Endothelial cell of umbilical vein (primary cell): ENCODE measurements at regions not wholly inside any gene's neighbourhood (a gene's known extent, or its start where the extent isn't known, plus 50 kb on each side); places are given as distances from the start of the nearest gene placed in this dataset.

ENCODE experiments used
- BruUV-seq: library from RNA; stranded (reverse); fragments of 400-500 nt; replicated peaks from 2 replicates; lab custom pipeline; 2021; lab: Mats Ljungman, UMichigan
- CTCF ChIA-PET: fragments of 300-600, 350-600 bp; sonication (Branson Sonifier 250); formaldehyde crosslinking; loops from one replicate; lab custom pipeline; 2021; ENCODE audit warnings: antibody characterized with exemption, inconsistent platforms; lab: Charles Lee
- POLR2A ChIA-PET: fragments of 300-600, 350-600 bp; sonication (Branson Sonifier 250); formaldehyde crosslinking; loops from one replicate; lab custom pipeline; 2021; ENCODE audit warnings: antibody characterized with exemption, inconsistent platforms; lab: Charles Lee
- DNase-seq: peaks from one replicate; pipeline ENCODE4 v3.0.0-alpha.2; 2011; ENCODE audit warnings: low read depth, low spot score
- FAIRE-seq: peaks from 2 replicates; lab custom pipeline; 2011; peaks lifted over from hg19 to GRCh38; lab: Jason Lieb, UNC
- H2AFZ ChIP-seq: 2 replicates; pipeline ENCODE4 v1.6.0; 2012; ENCODE audit warnings: low read depth, low read length, control low read depth, inconsistent platforms
- H3K27ac ChIP-seq: 2 replicates; pipeline ENCODE4 v1.5.1; 2011; ENCODE audit warnings: low read depth, mild to moderate bottlenecking, control low read depth, low read length, moderate library complexity; ENCODE audit not compliant: insufficient read depth
- H3K27me3 ChIP-seq, 2 experiments: 2 replicates each; pipeline versions ENCODE4 v1.6.0 to v1.6.1; 2011; ENCODE audit warnings: low read length in 2 of 2, mixed read lengths in 1 of 2; ENCODE audit not compliant: control insufficient read depth in 2 of 2, insufficient read depth in 2 of 2
- H3K36me3 ChIP-seq, 2 experiments: 2 replicates in 1 of 2; 3 replicates in 1 of 2; pipeline ENCODE4 v1.5.1; 2011; ENCODE audit warnings: low read length in 2 of 2, mild to moderate bottlenecking in 1 of 2, moderate library complexity in 1 of 2; ENCODE audit not compliant: control insufficient read depth in 2 of 2, insufficient read depth in 2 of 2; ENCODE audit errors: extremely low read depth in 1 of 2
- H3K4me1 ChIP-seq: 3 replicates; pipeline ENCODE4 v1.5.1; 2011; ENCODE audit warnings: mild to moderate bottlenecking, low read length; ENCODE audit not compliant: control insufficient read depth, insufficient read depth; ENCODE audit errors: extremely low read depth
- H3K4me2 ChIP-seq: 2 replicates; pipeline ENCODE4 v1.6.1; 2011; ENCODE audit warnings: low read length, control low read depth, mixed read lengths; ENCODE audit not compliant: insufficient read depth
- H3K4me3 ChIP-seq, 3 experiments: fragments of 200-600 bp in 1 of 3; sonication (generic), shearing (Covaris generic) in 1 of 3; replicated peaks in 1 of 3; 2 replicates each; pipeline ENCODE4 v1.5.1; 2011 to 2016; ENCODE audit warnings: control low read depth in 3 of 3, low read length in 3 of 3, mild to moderate bottlenecking in 2 of 3, inconsistent platforms in 1 of 3, low read depth in 1 of 3, moderate library complexity in 1 of 3; ENCODE audit not compliant: insufficient read depth in 1 of 3
- H3K79me2 ChIP-seq: 2 replicates; pipeline ENCODE4 v1.6.0; 2012; ENCODE audit warnings: low read length, inconsistent platforms; ENCODE audit not compliant: control insufficient read depth, insufficient read depth
- H3K9ac ChIP-seq: replicated peaks from 2 replicates; pipeline ENCODE3; 2011; ENCODE audit warnings: low read length, control low read depth; ENCODE audit not compliant: insufficient read depth; ENCODE audit errors: extremely low read depth
- H3K9me1 ChIP-seq: replicated peaks from 3 replicates; pipeline ENCODE4 v1.6.0; 2011; ENCODE audit warnings: mild to moderate bottlenecking, low read length; ENCODE audit not compliant: control insufficient read depth, insufficient read depth; ENCODE audit errors: extremely low read depth
- H3K9me3 ChIP-seq: replicated peaks from 2 replicates; pipeline ENCODE4 v1.5.1; 2012; ENCODE audit warnings: low read length, inconsistent platforms; ENCODE audit not compliant: control insufficient read depth, insufficient read depth
- H4K20me1 ChIP-seq: replicated peaks from 2 replicates; pipeline ENCODE3; 2011; ENCODE audit warnings: mild to moderate bottlenecking, low read length; ENCODE audit not compliant: control insufficient read depth, insufficient read depth; ENCODE audit errors: extremely low read depth
- EZH2 ChIP-seq: IDR thresholded peaks from 2 replicates; pipeline ENCODE4 v1.6.1; 2012; ENCODE audit warnings: borderline replicate concordance, low read depth, mild to moderate bottlenecking, moderate library complexity, low read length, inconsistent platforms; ENCODE audit not compliant: severe bottlenecking
- FOS ChIP-seq: IDR thresholded peaks from 2 replicates; pipeline ENCODE4 v1.6.1; 2011; ENCODE audit warnings: mild to moderate bottlenecking, low read length, moderate library complexity, borderline replicate concordance; ENCODE audit not compliant: insufficient read depth
- GATA2 ChIP-seq: IDR thresholded peaks from 2 replicates; pipeline ENCODE4 v1.7.0; 2011; ENCODE audit warnings: low read depth, mild to moderate bottlenecking, moderate library complexity, mixed read lengths, low read length; ENCODE audit not compliant: insufficient read length, insufficient read depth
- JUN ChIP-seq: IDR thresholded peaks from 2 replicates; pipeline ENCODE4 v1.6.1; 2011; ENCODE audit warnings: borderline replicate concordance, low read depth; ENCODE audit not compliant: insufficient read length, insufficient read depth
- MYC ChIP-seq: IDR thresholded peaks from one replicate; pipeline ENCODE4 v1.6.1; 2011; ENCODE audit warnings: mild to moderate bottlenecking, low read depth, low read length
- POLR2A ChIP-seq: IDR thresholded peaks from 2 replicates; pipeline ENCODE4 v1.6.1; 2012; ENCODE audit warnings: low read depth, mild to moderate bottlenecking, control low read depth, low read length
- POLR2AphosphoS5 ChIP-seq: IDR thresholded peaks from 2 replicates; pipeline ENCODE4 v1.6.1; 2012; ENCODE audit warnings: low read depth, mild to moderate bottlenecking, control low read depth, low read length, moderate library complexity; ENCODE audit not compliant: insufficient read depth
- dilution Hi-C: fragments of 300-500 bp; cut with MboI; formaldehyde crosslinking; loops from one replicate; pipeline ENCODE4 v1.15.0; 2019; ENCODE audit warnings: low sequenced_read_pairs; ENCODE audit not compliant: extremely low pct_ligation_motif_present
- intact Hi-C: fragments of 100-400 bp; cut with micrococcal nuclease; formaldehyde crosslinking; loops from one replicate; pipeline ENCODE4 v1.10.0; 2022
- TF ChIP-seq, protein P1 (sequence below): IDR thresholded peaks from 2 replicates; pipeline ENCODE4 v1.6.1; 2011; ENCODE audit not compliant: insufficient read depth, insufficient read length
- TF ChIP-seq, protein P2 (sequence below), 2 donors: IDR thresholded peaks; 1 replicate in 1 of 2; 2 replicates in 1 of 2; pipeline ENCODE4 v1.5.1; 2011; ENCODE audit warnings: low read length in 2 of 2, mild to moderate bottlenecking in 2 of 2, moderate library complexity in 2 of 2, control low read depth in 1 of 2, inconsistent platforms in 1 of 2, low read depth in 1 of 2; ENCODE audit not compliant: insufficient read depth in 1 of 2; ENCODE audit errors: extremely low read depth in 1 of 2

DNA sequence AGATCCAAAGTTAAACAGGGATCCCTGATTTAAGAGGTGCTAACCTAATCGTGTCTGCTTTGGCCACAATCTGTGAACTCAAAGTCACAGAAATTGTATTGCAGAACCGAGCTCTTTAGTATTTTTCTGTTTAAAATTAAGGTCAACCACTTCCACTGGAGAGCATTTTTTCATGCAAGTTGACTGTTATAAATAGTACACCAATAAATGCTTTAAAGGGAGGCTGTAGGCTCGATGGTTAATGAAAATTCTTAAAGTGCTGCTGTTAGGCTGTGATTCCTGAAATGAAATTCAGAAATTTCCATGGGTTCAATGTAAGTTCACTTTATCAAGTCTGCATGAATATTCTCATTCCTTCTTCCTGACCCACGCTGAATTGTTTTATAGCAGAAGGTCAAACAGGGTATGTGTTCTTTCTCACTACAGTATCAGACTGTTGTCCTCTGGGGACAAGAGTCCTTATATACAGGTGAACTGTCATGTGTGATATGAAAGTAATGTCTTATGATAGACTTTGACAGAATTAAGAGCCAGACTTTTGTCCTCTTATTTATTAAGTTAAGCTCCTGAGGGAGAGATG, 92.5 kb upstream of the HDGFL1 start:
- no peak overlapping the region for H2AFZ ChIP-seq
- dilution Hi-C loops = no loop called here
- intact Hi-C loops = no loop called here

DNA sequence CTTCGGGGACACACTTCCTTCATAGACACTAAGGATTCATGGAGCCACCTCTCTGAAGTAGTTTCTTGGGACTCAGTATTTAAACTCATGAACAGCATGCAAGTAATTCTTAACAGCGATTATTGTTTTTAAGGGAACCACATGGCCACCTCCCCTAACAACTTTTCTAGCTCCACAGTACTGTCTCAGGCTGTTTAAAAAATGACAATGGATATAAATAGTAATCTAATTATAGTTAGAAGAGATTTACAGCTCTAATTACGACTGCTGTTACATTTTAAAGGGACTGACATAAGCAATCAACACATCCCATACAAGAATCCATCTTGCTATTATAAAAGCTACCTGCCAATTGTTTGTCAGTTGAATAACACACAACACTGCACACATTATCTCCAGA, 72.1 kb upstream of the HDGFL1 start:
- no peak overlapping the region for H3K4me2 ChIP-seq
- DNase-seq (no peak), FAIRE-seq (no peak)
- H3K4me3 ChIP-seq = no peak overlapping the region
- H3K4me1 ChIP-seq = no peaks in the 10 kb centered on the region
- POLR2A ChIA-PET = no interaction called here
- H3K9me3 ChIP-seq = no peaks in the 10 kb centered on the region
- intact Hi-C loops = no loop called here
- no peaks in the 10 kb centered on the region for H3K79me2 ChIP-seq
- dilution Hi-C loops = no loop called here
- BruUV-seq = no TSS peak
- CTCF ChIA-PET = no interaction called here
- TF ChIP-seq FOS (no peak), JUN (no peak), MYC (no peak), EZH2 (no peak), POLR2AphosphoS5 (no peak), POLR2A (no peak), GATA2 (no peak)
- TF ChIP-seq, protein P1, sequence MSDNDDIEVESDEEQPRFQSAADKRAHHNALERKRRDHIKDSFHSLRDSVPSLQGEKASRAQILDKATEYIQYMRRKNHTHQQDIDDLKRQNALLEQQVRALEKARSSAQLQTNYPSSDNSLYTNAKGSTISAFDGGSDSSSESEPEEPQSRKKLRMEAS = no peak
- TF ChIP-seq, protein P2, sequence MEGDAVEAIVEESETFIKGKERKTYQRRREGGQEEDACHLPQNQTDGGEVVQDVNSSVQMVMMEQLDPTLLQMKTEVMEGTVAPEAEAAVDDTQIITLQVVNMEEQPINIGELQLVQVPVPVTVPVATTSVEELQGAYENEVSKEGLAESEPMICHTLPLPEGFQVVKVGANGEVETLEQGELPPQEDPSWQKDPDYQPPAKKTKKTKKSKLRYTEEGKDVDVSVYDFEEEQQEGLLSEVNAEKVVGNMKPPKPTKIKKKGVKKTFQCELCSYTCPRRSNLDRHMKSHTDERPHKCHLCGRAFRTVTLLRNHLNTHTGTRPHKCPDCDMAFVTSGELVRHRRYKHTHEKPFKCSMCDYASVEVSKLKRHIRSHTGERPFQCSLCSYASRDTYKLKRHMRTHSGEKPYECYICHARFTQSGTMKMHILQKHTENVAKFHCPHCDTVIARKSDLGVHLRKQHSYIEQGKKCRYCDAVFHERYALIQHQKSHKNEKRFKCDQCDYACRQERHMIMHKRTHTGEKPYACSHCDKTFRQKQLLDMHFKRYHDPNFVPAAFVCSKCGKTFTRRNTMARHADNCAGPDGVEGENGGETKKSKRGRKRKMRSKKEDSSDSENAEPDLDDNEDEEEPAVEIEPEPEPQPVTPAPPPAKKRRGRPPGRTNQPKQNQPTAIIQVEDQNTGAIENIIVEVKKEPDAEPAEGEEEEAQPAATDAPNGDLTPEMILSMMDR (IDR thresholded peaks at IDR 0.05; ENCODE audit: extremely low read depth in 1 of 2, insufficient read depth in 1 of 2, low read depth in 1 of 2, low read length in 2 of 2) = no peak
- H3K36me3 ChIP-seq = no peaks in the 10 kb centered on the region
- no peak overlapping the region for H3K9ac ChIP-seq
- no peaks in the 10 kb centered on the region for H4K20me1 ChIP-seq
- no peaks in the 10 kb centered on the region for H3K9me1 ChIP-seq
- H3K27ac ChIP-seq = no peak overlapping the region
- H3K27me3 ChIP-seq = no peaks in the 10 kb centered on the region
- no peak overlapping the region for H2AFZ ChIP-seq

More for the DNA sequence above, 92.5 kb upstream of the HDGFL1 start:
- ChIA-PET CTCF (no interaction called here), POLR2A (no interaction called here)
- H3K4me1 ChIP-seq = peaks cover under 1% of the 10 kb centered on the region
- no peak overlapping the region for H3K27ac ChIP-seq
- BruUV-seq = no TSS peak
- TF ChIP-seq MYC = no peak
- FAIRE-seq = no peak
- no peaks in the 10 kb centered on the region for H4K20me1 ChIP-seq
- no peak overlapping the region for H3K4me2 ChIP-seq
- no peaks in the 10 kb centered on the region for H3K79me2 ChIP-seq
- no peaks in the 10 kb centered on the region for H3K27me3 ChIP-seq
- no peaks in the 10 kb centered on the region for H3K9me1 ChIP-seq
- H3K9ac ChIP-seq = no peak overlapping the region
- no peaks in the 10 kb centered on the region for H3K9me3 ChIP-seq
- H3K4me3 ChIP-seq = no peak overlapping the region
- peak; percentile 12 for DNase-seq
- H3K36me3 ChIP-seq = no peaks in the 10 kb centered on the region
